ENCODE measurements at regions not wholly inside any gene's neighbourhood (a gene's known extent, or its start where the extent isn't known, plus 50 kb on each side); places are given as distances from the start of the nearest gene placed in this dataset.

DNA sequence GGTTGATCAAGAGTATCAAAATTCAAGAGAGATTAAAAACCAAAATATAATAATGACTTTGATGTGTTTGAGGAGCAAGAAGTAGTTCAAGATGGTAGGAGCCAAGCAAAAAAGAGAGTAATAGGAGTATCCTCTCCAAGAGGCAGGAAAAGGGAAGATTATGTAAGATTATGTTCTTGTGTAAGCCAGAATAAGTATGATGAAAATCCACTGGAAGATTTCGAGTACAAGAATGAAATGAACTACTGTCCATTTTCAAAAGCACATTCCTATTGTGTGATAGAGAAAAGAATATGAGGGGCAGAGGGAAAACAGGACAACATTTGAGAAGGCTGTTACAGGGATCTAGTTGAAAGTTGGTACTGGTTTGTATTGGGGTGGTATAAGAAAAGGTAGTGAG, 659.6 kb upstream of the INTU start:
- intact Hi-C loops (cut with DNase I): no loop called here
- H3K4me1 ChIP-seq (ENCODE audit: insufficient read depth): peaks cover 2% of the 10 kb centered on the region
- no peak for DNase-seq
- no peak overlapping the region for H3K27ac ChIP-seq
- H3K4me3 ChIP-seq: no peak overlapping the region
- H3K9me3 ChIP-seq: no peaks in the 10 kb centered on the region
- WGBS, 3 donors: 90 to 92% (median 92%) methylated on average over 1 of the region's 1 CpG
- H3K36me3 ChIP-seq: no peaks in the 10 kb centered on the region
- no peaks in the 10 kb centered on the region for H3K27me3 ChIP-seq
- TF ChIP-seq EP300 (IDR thresholded peaks at IDR 0.05) (no peak), POLR2A (IDR thresholded peaks at IDR 0.05) (no peak), CTCF (IDR thresholded peaks at IDR 0.05) (no peak)

DNA sequence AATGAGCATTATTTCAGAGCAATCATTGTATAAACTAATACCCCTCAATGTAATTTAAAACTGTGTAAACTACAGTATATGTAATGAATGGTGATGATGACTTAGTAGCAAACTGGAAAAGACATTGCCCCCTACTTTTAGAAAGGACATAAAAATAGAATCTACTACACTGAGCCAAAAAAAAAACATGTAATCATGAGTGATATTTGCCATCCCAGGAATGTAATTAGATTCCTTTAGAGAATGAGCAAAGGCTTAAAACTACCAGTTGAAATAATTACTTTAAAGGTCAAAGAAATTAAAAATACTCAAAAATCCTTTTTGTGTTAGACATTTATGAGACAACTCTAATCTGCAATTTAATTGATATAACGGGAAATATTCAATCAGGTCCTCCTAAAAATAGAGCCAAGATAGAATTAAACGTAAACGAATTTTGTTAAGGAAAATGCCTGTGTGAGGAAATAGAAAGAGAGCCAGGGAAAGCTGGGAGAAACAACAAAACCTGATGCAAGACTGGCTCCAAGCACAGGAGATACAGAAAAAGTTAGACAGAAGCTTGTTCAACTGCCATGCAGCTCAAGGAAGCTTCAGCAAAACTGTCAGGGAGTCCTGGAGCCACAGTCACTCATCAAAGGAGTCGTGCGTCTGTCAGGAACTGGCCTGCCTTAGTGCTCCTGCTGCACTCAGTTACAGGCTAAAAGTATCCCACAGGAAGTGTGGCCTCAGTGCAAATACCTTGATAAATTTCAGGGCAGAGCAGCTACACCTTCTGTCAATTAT, 655.7 kb upstream of the INTU start:
- WGBS, 3 donors: 12 to 23% (median 20%) methylated on average over 5 of the region's 5 CpGs
- Histone ChIP-seq H3K4me1 (ENCODE audit: insufficient read depth) (no peaks in the 10 kb centered on the region), H3K4me3 (no peak overlapping the region), H3K27ac (no peak overlapping the region), H3K9me3 (no peaks in the 10 kb centered on the region), H3K36me3 (no peaks in the 10 kb centered on the region), H3K27me3 (no peaks in the 10 kb centered on the region)
- intact Hi-C loops (cut with DNase I): no loop called here
- TF ChIP-seq POLR2A (IDR thresholded peaks at IDR 0.05) (no peak), EP300 (IDR thresholded peaks at IDR 0.05) (no peak), CTCF (IDR thresholded peaks at IDR 0.05) (no peak)
- no peak for DNase-seq

- TF ChIP-seq EP300 (IDR thresholded peaks at IDR 0.05) (no peak), CTCF (IDR thresholded peaks at IDR 0.05) (no peak), POLR2A (IDR thresholded peaks at IDR 0.05) (no peak)
- H3K9me3 ChIP-seq: no peaks in the 10 kb centered on the region
- intact Hi-C loops (cut with DNase I): no loop called here
- H3K27me3 ChIP-seq: no peaks in the 10 kb centered on the region
- H3K27ac ChIP-seq: no peak overlapping the region
- WGBS, 3 donors: 88 to 94% (median 90%) methylated on average over 1 of the region's 1 CpG
- no peaks in the 10 kb centered on the region for H3K4me1 ChIP-seq (ENCODE audit: insufficient read depth)
- no peak overlapping the region for H3K4me3 ChIP-seq
- DNase-seq: no peak
- H3K36me3 ChIP-seq: no peaks in the 10 kb centered on the region
Observed at GRCh38 chr4:126986005-126986404, 646.8 kb upstream of the INTU start.

DNA sequence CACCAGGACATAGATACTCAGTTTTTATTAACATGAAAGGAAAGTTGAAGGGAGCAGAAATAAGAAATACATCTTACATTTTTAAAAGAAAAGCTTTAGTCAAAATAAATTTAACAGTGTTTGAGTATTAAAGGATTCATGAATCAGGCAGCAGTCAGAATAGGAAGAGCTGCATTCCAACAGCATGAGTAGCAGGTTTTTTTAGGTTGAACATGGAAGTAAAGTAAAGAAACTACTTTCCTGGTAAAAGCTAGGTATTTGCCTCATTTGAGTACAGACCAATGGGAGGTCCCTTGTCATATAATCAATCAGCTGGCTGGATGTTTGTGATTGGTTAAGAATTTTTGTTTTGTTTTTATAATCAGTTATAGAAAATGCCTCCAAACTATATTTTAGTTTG, 645.9 kb upstream of the INTU start:
- TF ChIP-seq POLR2A (IDR thresholded peaks at IDR 0.05) (no peak), EP300 (IDR thresholded peaks at IDR 0.05) (no peak), CTCF (IDR thresholded peaks at IDR 0.05) (no peak)
- DNase-seq: no peak
- intact Hi-C loops (cut with DNase I): no loop called here
- H3K36me3 ChIP-seq: no peaks in the 10 kb centered on the region
- no peak overlapping the region for H3K27ac ChIP-seq
- no peaks in the 10 kb centered on the region for H3K9me3 ChIP-seq
- H3K27me3 ChIP-seq: no peaks in the 10 kb centered on the region
- H3K4me1 ChIP-seq (ENCODE audit: insufficient read depth): no peaks in the 10 kb centered on the region
- no peak overlapping the region for H3K4me3 ChIP-seq
